Endothelial cell of umbilical vein (primary cell): ENCODE measurements at regions not wholly inside any gene's neighbourhood (a gene's known extent, or its start where the extent isn't known, plus 50 kb on each side); places are given as distances from the start of the nearest gene placed in this dataset.

ENCODE experiments used
- BruUV-seq: library from RNA; stranded (reverse); fragments of 400-500 nt; replicated peaks from 2 replicates; lab custom pipeline; 2021; lab: Mats Ljungman, UMichigan
- CTCF ChIA-PET: fragments of 300-600, 350-600 bp; sonication (Branson Sonifier 250); formaldehyde crosslinking; loops from one replicate; lab custom pipeline; 2021; ENCODE audit warnings: antibody characterized with exemption, inconsistent platforms; lab: Charles Lee
- POLR2A ChIA-PET: fragments of 300-600, 350-600 bp; sonication (Branson Sonifier 250); formaldehyde crosslinking; loops from one replicate; lab custom pipeline; 2021; ENCODE audit warnings: antibody characterized with exemption, inconsistent platforms; lab: Charles Lee
- DNase-seq: peaks from one replicate; pipeline ENCODE4 v3.0.0-alpha.2; 2011; ENCODE audit warnings: low read depth, low spot score
- FAIRE-seq: peaks from 2 replicates; lab custom pipeline; 2011; peaks lifted over from hg19 to GRCh38; lab: Jason Lieb, UNC
- H2AFZ ChIP-seq: 2 replicates; pipeline ENCODE4 v1.6.0; 2012; ENCODE audit warnings: low read depth, low read length, control low read depth, inconsistent platforms
- H3K27ac ChIP-seq: 2 replicates; pipeline ENCODE4 v1.5.1; 2011; ENCODE audit warnings: low read depth, mild to moderate bottlenecking, control low read depth, low read length, moderate library complexity; ENCODE audit not compliant: insufficient read depth
- H3K27me3 ChIP-seq, 2 experiments: 2 replicates each; pipeline versions ENCODE4 v1.6.0 to v1.6.1; 2011; ENCODE audit warnings: low read length in 2 of 2, mixed read lengths in 1 of 2; ENCODE audit not compliant: control insufficient read depth in 2 of 2, insufficient read depth in 2 of 2
- H3K36me3 ChIP-seq, 2 experiments: 2 replicates in 1 of 2; 3 replicates in 1 of 2; pipeline ENCODE4 v1.5.1; 2011; ENCODE audit warnings: low read length in 2 of 2, mild to moderate bottlenecking in 1 of 2, moderate library complexity in 1 of 2; ENCODE audit not compliant: control insufficient read depth in 2 of 2, insufficient read depth in 2 of 2; ENCODE audit errors: extremely low read depth in 1 of 2
- H3K4me1 ChIP-seq: 3 replicates; pipeline ENCODE4 v1.5.1; 2011; ENCODE audit warnings: mild to moderate bottlenecking, low read length; ENCODE audit not compliant: control insufficient read depth, insufficient read depth; ENCODE audit errors: extremely low read depth
- H3K4me2 ChIP-seq: 2 replicates; pipeline ENCODE4 v1.6.1; 2011; ENCODE audit warnings: low read length, control low read depth, mixed read lengths; ENCODE audit not compliant: insufficient read depth
- H3K4me3 ChIP-seq, 3 experiments: fragments of 200-600 bp in 1 of 3; sonication (generic), shearing (Covaris generic) in 1 of 3; replicated peaks in 1 of 3; 2 replicates each; pipeline ENCODE4 v1.5.1; 2011 to 2016; ENCODE audit warnings: control low read depth in 3 of 3, low read length in 3 of 3, mild to moderate bottlenecking in 2 of 3, inconsistent platforms in 1 of 3, low read depth in 1 of 3, moderate library complexity in 1 of 3; ENCODE audit not compliant: insufficient read depth in 1 of 3
- H3K79me2 ChIP-seq: 2 replicates; pipeline ENCODE4 v1.6.0; 2012; ENCODE audit warnings: low read length, inconsistent platforms; ENCODE audit not compliant: control insufficient read depth, insufficient read depth
- H3K9ac ChIP-seq: replicated peaks from 2 replicates; pipeline ENCODE3; 2011; ENCODE audit warnings: low read length, control low read depth; ENCODE audit not compliant: insufficient read depth; ENCODE audit errors: extremely low read depth
- H3K9me1 ChIP-seq: replicated peaks from 3 replicates; pipeline ENCODE4 v1.6.0; 2011; ENCODE audit warnings: mild to moderate bottlenecking, low read length; ENCODE audit not compliant: control insufficient read depth, insufficient read depth; ENCODE audit errors: extremely low read depth
- H3K9me3 ChIP-seq: replicated peaks from 2 replicates; pipeline ENCODE4 v1.5.1; 2012; ENCODE audit warnings: low read length, inconsistent platforms; ENCODE audit not compliant: control insufficient read depth, insufficient read depth
- H4K20me1 ChIP-seq: replicated peaks from 2 replicates; pipeline ENCODE3; 2011; ENCODE audit warnings: mild to moderate bottlenecking, low read length; ENCODE audit not compliant: control insufficient read depth, insufficient read depth; ENCODE audit errors: extremely low read depth
- CTCF ChIP-seq, 2 donors: IDR thresholded peaks; 1 replicate in 1 of 2; 2 replicates in 1 of 2; pipeline ENCODE4 v1.5.1; 2011; ENCODE audit warnings: low read length in 2 of 2, mild to moderate bottlenecking in 2 of 2, moderate library complexity in 2 of 2, control low read depth in 1 of 2, inconsistent platforms in 1 of 2, low read depth in 1 of 2; ENCODE audit not compliant: insufficient read depth in 1 of 2; ENCODE audit errors: extremely low read depth in 1 of 2
- EZH2 ChIP-seq: IDR thresholded peaks from 2 replicates; pipeline ENCODE4 v1.6.1; 2012; ENCODE audit warnings: borderline replicate concordance, low read depth, mild to moderate bottlenecking, moderate library complexity, low read length, inconsistent platforms; ENCODE audit not compliant: severe bottlenecking
- FOS ChIP-seq: IDR thresholded peaks from 2 replicates; pipeline ENCODE4 v1.6.1; 2011; ENCODE audit warnings: mild to moderate bottlenecking, low read length, moderate library complexity, borderline replicate concordance; ENCODE audit not compliant: insufficient read depth
- GATA2 ChIP-seq: IDR thresholded peaks from 2 replicates; pipeline ENCODE4 v1.7.0; 2011; ENCODE audit warnings: low read depth, mild to moderate bottlenecking, moderate library complexity, mixed read lengths, low read length; ENCODE audit not compliant: insufficient read length, insufficient read depth
- JUN ChIP-seq: IDR thresholded peaks from 2 replicates; pipeline ENCODE4 v1.6.1; 2011; ENCODE audit warnings: borderline replicate concordance, low read depth; ENCODE audit not compliant: insufficient read length, insufficient read depth
- MAX ChIP-seq: IDR thresholded peaks from 2 replicates; pipeline ENCODE4 v1.6.1; 2011; ENCODE audit not compliant: insufficient read depth, insufficient read length
- MYC ChIP-seq: IDR thresholded peaks from one replicate; pipeline ENCODE4 v1.6.1; 2011; ENCODE audit warnings: mild to moderate bottlenecking, low read depth, low read length
- POLR2A ChIP-seq: IDR thresholded peaks from 2 replicates; pipeline ENCODE4 v1.6.1; 2012; ENCODE audit warnings: low read depth, mild to moderate bottlenecking, control low read depth, low read length
- POLR2AphosphoS5 ChIP-seq: IDR thresholded peaks from 2 replicates; pipeline ENCODE4 v1.6.1; 2012; ENCODE audit warnings: low read depth, mild to moderate bottlenecking, control low read depth, low read length, moderate library complexity; ENCODE audit not compliant: insufficient read depth
- dilution Hi-C: fragments of 300-500 bp; cut with MboI; formaldehyde crosslinking; loops from one replicate; pipeline ENCODE4 v1.15.0; 2019; ENCODE audit warnings: low sequenced_read_pairs; ENCODE audit not compliant: extremely low pct_ligation_motif_present
- intact Hi-C: fragments of 100-400 bp; cut with micrococcal nuclease; formaldehyde crosslinking; loops from one replicate; pipeline ENCODE4 v1.10.0; 2022

- Histone ChIP-seq H4K20me1 (no peaks in the 10 kb centered on the region), H3K27me3 (no peaks in the 10 kb centered on the region), H3K9me1 (no peaks in the 10 kb centered on the region), H3K9ac (no peak overlapping the region), H2AFZ (no peak overlapping the region), H3K4me3 (no peak overlapping the region), H3K4me1 (no peaks in the 10 kb centered on the region), H3K9me3 (no peaks in the 10 kb centered on the region), H3K79me2 (no peaks in the 10 kb centered on the region), H3K27ac (no peak overlapping the region), H3K4me2 (no peak overlapping the region), H3K36me3 (no peaks in the 10 kb centered on the region)
- DNase-seq (no peak), FAIRE-seq (no peak)
- POLR2A ChIA-PET, result no interaction called here
- no peak for TF ChIP-seq MAX
- TF ChIP-seq GATA2, result no peak
- no peak for TF ChIP-seq CTCF (IDR thresholded peaks at IDR 0.05; ENCODE audit: extremely low read depth in 1 of 2, insufficient read depth in 1 of 2, low read depth in 1 of 2, low read length in 2 of 2)
- no peak for TF ChIP-seq FOS
- TF ChIP-seq EZH2, result no peak
- no peak for TF ChIP-seq JUN
- TF ChIP-seq POLR2AphosphoS5, result no peak
- TF ChIP-seq POLR2A, result no peak
- no peak for TF ChIP-seq MYC
- CTCF ChIA-PET, result no interaction called here
- BruUV-seq, result no TSS peak
- dilution Hi-C loops (no loop called here), intact Hi-C loops (no loop called here)
Measured at GRCh38 chr18:51350081-51350480, 152.6 kb upstream of the MEX3C start.
